Natural killer cell (primary cell): ENCODE measurements at regions not wholly inside any gene's neighbourhood (a gene's known extent, or its start where the extent isn't known, plus 50 kb on each side); places are given as distances from the start of the nearest gene placed in this dataset.

ENCODE experiments used
- ATAC-seq, 3 donors: fragments of 150-1000 bp in 2 of 3; fragments of 200-7000 bp in 1 of 3; cut with Tn5 transposase; 1 replicate in 1 of 3; 2 replicates in 2 of 3; pipeline ENCODE4 v1.10.0; 2021; ENCODE audit warnings: mild to moderate bottlenecking in 2 of 3, moderate library complexity in 2 of 3
- DNase-seq, 2 donors: peaks; one replicate each; pipeline versions ENCODE4 v3.0.0 to v3.0.0-alpha.2; 2013 to 2021; ENCODE audit warnings: mixed read lengths in 1 of 2
- H3K27ac ChIP-seq: one replicate; pipeline ENCODE4 v1.5.1; 2013; ENCODE audit warnings: mild to moderate bottlenecking, low read length
- H3K27me3 ChIP-seq: one replicate; pipeline ENCODE4 v1.6.1; 2013; ENCODE audit warnings: low read length; ENCODE audit not compliant: control insufficient read depth, insufficient read depth
- H3K36me3 ChIP-seq: one replicate; pipeline ENCODE4 v1.6.1; 2013; ENCODE audit warnings: low read length; ENCODE audit not compliant: control insufficient read depth, insufficient read depth
- H3K4me1 ChIP-seq: one replicate; pipeline ENCODE4 v1.6.1; 2013; ENCODE audit warnings: low read length; ENCODE audit not compliant: control insufficient read depth, insufficient read depth
- H3K4me3 ChIP-seq: one replicate; pipeline ENCODE4 v1.5.1; 2013; ENCODE audit warnings: low read length
- H3K9me3 ChIP-seq: one replicate; pipeline ENCODE4 v1.6.1; 2013; ENCODE audit warnings: low read length; ENCODE audit not compliant: control insufficient read depth, insufficient read depth
- H3K27ac Mint-ChIP-seq, 2 donors: one replicate each; pipeline ENCODE4 v1.8.0; 2022; ENCODE audit warnings: mild to moderate bottlenecking in 2 of 2, mixed read lengths in 2 of 2, moderate library complexity in 1 of 2
- H3K27me3 Mint-ChIP-seq, 2 donors: one replicate each; pipeline ENCODE4 v1.8.0; 2022; ENCODE audit warnings: low read depth in 2 of 2, mixed read lengths in 2 of 2
- H3K36me3 Mint-ChIP-seq: one replicate; pipeline ENCODE4 v1.8.0; 2022; ENCODE audit warnings: mixed read lengths
- H3K4me1 Mint-ChIP-seq, 2 donors: one replicate each; pipeline ENCODE4 v1.8.0; 2022; ENCODE audit warnings: mixed read lengths in 2 of 2
- H3K4me3 Mint-ChIP-seq: one replicate; pipeline ENCODE4 v1.8.0; 2022; ENCODE audit warnings: mild to moderate bottlenecking, moderate library complexity, mixed read lengths
- H3K9me3 Mint-ChIP-seq, 2 donors: one replicate each; pipeline ENCODE4 v1.8.0; 2022; ENCODE audit warnings: mixed read lengths in 2 of 2
- CTCF ChIP-seq: fragments of 200-600 bp; IDR thresholded peaks from one replicate; pipeline ENCODE4 v1.8.0; 2022; ENCODE audit warnings: antibody characterized with exemption
- WGBS: methylation state at CpG from one replicate; pipeline ENCODE4 v1.1.7; 2013; ENCODE audit warnings: missing lambda C conversion rate; ENCODE audit not compliant: insufficient coverage; 5-methylcytosine and 5-hydroxymethylcytosine counted together
- intact Hi-C: fragments of 100-400 bp; cut with micrococcal nuclease; formaldehyde crosslinking; loops from one replicate; pipeline ENCODE4 v1.14.2; 2022

GRCh38 chr10:129394518-129395328 is 72.3 kb upstream of the MGMT start:
- intact Hi-C loops, result no loop called here
- no peaks in the 10 kb centered on the region for H3K27me3 ChIP-seq
- DNase-seq (no peak), ATAC-seq (no peak)
- H3K27ac ChIP-seq, result no peak overlapping the region
- H3K4me3 ChIP-seq, result no peak overlapping the region
- no peak for TF ChIP-seq CTCF
- no peaks in the 10 kb centered on the region for H3K9me3 ChIP-seq
- Mint-ChIP-seq H3K27ac (no peak overlapping the region), H3K27me3 (peaks cover 0 to 9% of the 10 kb centered on the region in 2 donors), H3K4me3 (no peak overlapping the region), H3K9me3 (no peaks in the 10 kb centered on the region), H3K4me1 (no peaks in the 10 kb centered on the region), H3K36me3 (no peaks in the 10 kb centered on the region)
- no peaks in the 10 kb centered on the region for H3K4me1 ChIP-seq
- H3K36me3 ChIP-seq, result no peaks in the 10 kb centered on the region
- 91% methylated on average over 25 of the region's 25 CpGs for WGBS

GRCh38 chr10:129396021-129396722 is 70.9 kb upstream of the MGMT start:
- TF ChIP-seq CTCF, result no peak
- no peaks in the 10 kb centered on the region for H3K9me3 Mint-ChIP-seq
- WGBS, result 92% methylated on average over 22 of the region's 22 CpGs
- no peaks in the 10 kb centered on the region for H3K36me3 Mint-ChIP-seq
- H3K4me1 ChIP-seq, result no peaks in the 10 kb centered on the region
- intact Hi-C loops, result no loop called here
- DNase-seq (no peak), ATAC-seq (no peak)
- H3K27me3 ChIP-seq, result no peaks in the 10 kb centered on the region
- no peak overlapping the region for H3K27ac ChIP-seq
- no peak overlapping the region for H3K4me3 ChIP-seq
- H3K4me3 Mint-ChIP-seq, result no peak overlapping the region
- no peaks in the 10 kb centered on the region for H3K9me3 ChIP-seq
- peaks cover 3 to 9% of the 10 kb centered on the region in 2 donors for H3K27me3 Mint-ChIP-seq
- H3K36me3 ChIP-seq, result no peaks in the 10 kb centered on the region
- no peak overlapping the region for H3K27ac Mint-ChIP-seq
- no peaks in the 10 kb centered on the region for H3K4me1 Mint-ChIP-seq

- Mint-ChIP-seq H3K36me3 (no peaks in the 10 kb centered on the region), H3K4me1 (no peaks in the 10 kb centered on the region), H3K9me3 (no peaks in the 10 kb centered on the region), H3K4me3 (no peak overlapping the region), H3K27ac (no peak overlapping the region), H3K27me3 (peaks cover 3 to 9% of the 10 kb centered on the region in 2 donors)
- H3K27ac ChIP-seq, result no peak overlapping the region
- WGBS, result 78% methylated on average over 16 of the region's 16 CpGs
- H3K4me3 ChIP-seq, result no peak overlapping the region
- TF ChIP-seq CTCF, result no peak
- intact Hi-C loops, result no loop called here
- H3K9me3 ChIP-seq, result no peaks in the 10 kb centered on the region
- H3K27me3 ChIP-seq, result no peaks in the 10 kb centered on the region
- no peaks in the 10 kb centered on the region for H3K36me3 ChIP-seq
- DNase-seq, result no peak
- no peak for ATAC-seq
- no peaks in the 10 kb centered on the region for H3K4me1 ChIP-seq
Observed at GRCh38 chr10:129397198-129397974, 69.7 kb upstream of the MGMT start.
